PC-9 (cell line): ENCODE measurements at regions not wholly inside any gene's neighbourhood (a gene's known extent, or its start where the extent isn't known, plus 50 kb on each side); places are given as distances from the start of the nearest gene placed in this dataset.

Source experiments
- EZH2 ChIP-seq: fragments of 200-600 bp; sonication (generic); IDR thresholded peaks from 2 replicates; pipeline ENCODE4 v1.8.0; 2017; ENCODE audit warnings: antibody characterized with exemption, low read depth
- TF ChIP-seq, protein P1 (sequence below): fragments of 200-600 bp; sonication (generic); conservative IDR thresholded peaks from 2 replicates; pipeline ENCODE4 v1.6.1; 2017; ENCODE audit warnings: mixed run types, antibody characterized with exemption, mild to moderate bottlenecking, moderate library complexity

GRCh38 chr16:65751622-65752521, 614.6 kb upstream of the CDH5 start:
- no peak for TF ChIP-seq EZH2
- TF ChIP-seq, protein P1, sequence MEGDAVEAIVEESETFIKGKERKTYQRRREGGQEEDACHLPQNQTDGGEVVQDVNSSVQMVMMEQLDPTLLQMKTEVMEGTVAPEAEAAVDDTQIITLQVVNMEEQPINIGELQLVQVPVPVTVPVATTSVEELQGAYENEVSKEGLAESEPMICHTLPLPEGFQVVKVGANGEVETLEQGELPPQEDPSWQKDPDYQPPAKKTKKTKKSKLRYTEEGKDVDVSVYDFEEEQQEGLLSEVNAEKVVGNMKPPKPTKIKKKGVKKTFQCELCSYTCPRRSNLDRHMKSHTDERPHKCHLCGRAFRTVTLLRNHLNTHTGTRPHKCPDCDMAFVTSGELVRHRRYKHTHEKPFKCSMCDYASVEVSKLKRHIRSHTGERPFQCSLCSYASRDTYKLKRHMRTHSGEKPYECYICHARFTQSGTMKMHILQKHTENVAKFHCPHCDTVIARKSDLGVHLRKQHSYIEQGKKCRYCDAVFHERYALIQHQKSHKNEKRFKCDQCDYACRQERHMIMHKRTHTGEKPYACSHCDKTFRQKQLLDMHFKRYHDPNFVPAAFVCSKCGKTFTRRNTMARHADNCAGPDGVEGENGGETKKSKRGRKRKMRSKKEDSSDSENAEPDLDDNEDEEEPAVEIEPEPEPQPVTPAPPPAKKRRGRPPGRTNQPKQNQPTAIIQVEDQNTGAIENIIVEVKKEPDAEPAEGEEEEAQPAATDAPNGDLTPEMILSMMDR: no peak
